Activated naive CD8-positive, alpha-beta T cell treated with anti-CD3 and anti-CD28 coated beads for 36 hours (primary cell): ENCODE measurements at regions not wholly inside any gene's neighbourhood (a gene's known extent, or its start where the extent isn't known, plus 50 kb on each side); places are given as distances from the start of the nearest gene placed in this dataset.
"Not testable (repeated sequence)": the region's sequence is repeated elsewhere in the genome, so short reads cannot be mapped to it uniquely, and the experiment has no call there.

Experiments
- DNase-seq: peaks from one replicate; pipeline ENCODE4 v3.0.0; 2021
- H3K27ac Mint-ChIP-seq: one replicate; pipeline ENCODE4 v1.8.0; 2022; ENCODE audit warnings: mild to moderate bottlenecking, moderate library complexity, mixed read lengths
- H3K27me3 Mint-ChIP-seq: one replicate; pipeline ENCODE4 v1.8.0; 2022; ENCODE audit warnings: mild to moderate bottlenecking, mixed read lengths
- H3K36me3 Mint-ChIP-seq: one replicate; pipeline ENCODE4 v1.8.0; 2021; ENCODE audit warnings: mild to moderate bottlenecking, mixed read lengths
- H3K4me1 Mint-ChIP-seq: one replicate; pipeline ENCODE4 v1.8.0; 2021; ENCODE audit warnings: mixed read lengths
- H3K4me3 Mint-ChIP-seq: one replicate; pipeline ENCODE4 v1.8.0; 2022; ENCODE audit warnings: mild to moderate bottlenecking, moderate library complexity, mixed read lengths
- H3K9me3 Mint-ChIP-seq: one replicate; pipeline ENCODE4 v1.8.0; 2022; ENCODE audit warnings: mixed read lengths

- H3K27me3 Mint-ChIP-seq, result peaks cover 16% of the 10 kb centered on the region
- not testable (repeated sequence) for H3K9me3 Mint-ChIP-seq, H3K4me1 Mint-ChIP-seq, DNase-seq, H3K4me3 Mint-ChIP-seq, H3K36me3 Mint-ChIP-seq, H3K27ac Mint-ChIP-seq
These were observed 395.4 kb downstream of the ZNF33B start for GRCh38 chr10:42243002-42243401.

- H3K27ac Mint-ChIP-seq, result no peak overlapping the region
- DNase-seq, result no peak
- H3K4me3 Mint-ChIP-seq, result no peak overlapping the region
- H3K9me3 Mint-ChIP-seq, result peaks cover 5% of the 10 kb centered on the region
- peaks cover 16% of the 10 kb centered on the region for H3K27me3 Mint-ChIP-seq
- H3K4me1 Mint-ChIP-seq, result no peaks in the 10 kb centered on the region
- peaks cover 2% of the 10 kb centered on the region for H3K36me3 Mint-ChIP-seq
These were observed 396.1 kb downstream of the ZNF33B start for GRCh38 chr10:42242135-42242805.

GRCh38 chr10:42236401-42236800 is 402.0 kb downstream of the ZNF33B start:
- DNase-seq, H3K27ac Mint-ChIP-seq, H3K36me3 Mint-ChIP-seq, H3K9me3 Mint-ChIP-seq, H3K4me3 Mint-ChIP-seq, H3K27me3 Mint-ChIP-seq, H3K4me1 Mint-ChIP-seq: not testable (repeated sequence)

- not testable (repeated sequence) for H3K27ac Mint-ChIP-seq, H3K36me3 Mint-ChIP-seq, H3K4me1 Mint-ChIP-seq, H3K4me3 Mint-ChIP-seq, H3K9me3 Mint-ChIP-seq, H3K27me3 Mint-ChIP-seq, DNase-seq
These were observed 402.6 kb downstream of the ZNF33B start for GRCh38 chr10:42235736-42236135.

- not testable (repeated sequence) for H3K9me3 Mint-ChIP-seq, DNase-seq, H3K4me3 Mint-ChIP-seq, H3K4me1 Mint-ChIP-seq, H3K27me3 Mint-ChIP-seq, H3K27ac Mint-ChIP-seq, H3K36me3 Mint-ChIP-seq
These were observed 403.1 kb downstream of the ZNF33B start for GRCh38 chr10:42235241-42235640.

GRCh38 chr10:42234506-42234905 is 403.9 kb downstream of the ZNF33B start:
- not testable (repeated sequence) for H3K4me3 Mint-ChIP-seq, H3K27ac Mint-ChIP-seq, H3K36me3 Mint-ChIP-seq, DNase-seq, H3K4me1 Mint-ChIP-seq, H3K27me3 Mint-ChIP-seq, H3K9me3 Mint-ChIP-seq

- not testable (repeated sequence) for H3K36me3 Mint-ChIP-seq, DNase-seq, H3K27ac Mint-ChIP-seq, H3K4me1 Mint-ChIP-seq, H3K27me3 Mint-ChIP-seq, H3K9me3 Mint-ChIP-seq, H3K4me3 Mint-ChIP-seq
These were observed 404.7 kb downstream of the ZNF33B start for GRCh38 chr10:42233461-42234206.

GRCh38 chr10:42232955-42233354 is 405.4 kb downstream of the ZNF33B start:
- H3K4me1 Mint-ChIP-seq, H3K27me3 Mint-ChIP-seq, H3K36me3 Mint-ChIP-seq, H3K4me3 Mint-ChIP-seq, H3K27ac Mint-ChIP-seq, DNase-seq: not testable (repeated sequence)
- peaks cover 13% of the 10 kb centered on the region for H3K9me3 Mint-ChIP-seq

- not testable (repeated sequence) for H3K4me1 Mint-ChIP-seq, H3K27me3 Mint-ChIP-seq, H3K27ac Mint-ChIP-seq
These were observed 407.6 kb downstream of the ZNF33B start for GRCh38 chr10:42230812-42231211.

GRCh38 chr10:42230115-42230514 is 408.3 kb downstream of the ZNF33B start:
- not testable (repeated sequence) for H3K36me3 Mint-ChIP-seq, H3K4me1 Mint-ChIP-seq, H3K27me3 Mint-ChIP-seq, H3K27ac Mint-ChIP-seq, DNase-seq, H3K4me3 Mint-ChIP-seq
- H3K9me3 Mint-ChIP-seq, result peaks cover 29% of the 10 kb centered on the region

More at GRCh38 chr10:42230812-42231211, 407.6 kb downstream of the ZNF33B start:
- H3K4me3 Mint-ChIP-seq, DNase-seq, H3K36me3 Mint-ChIP-seq: not testable (repeated sequence)
- H3K9me3 Mint-ChIP-seq, result peaks cover 29% of the 10 kb centered on the region

- H3K36me3 Mint-ChIP-seq, H3K4me3 Mint-ChIP-seq, H3K4me1 Mint-ChIP-seq, DNase-seq, H3K27ac Mint-ChIP-seq, H3K27me3 Mint-ChIP-seq: not testable (repeated sequence)
- H3K9me3 Mint-ChIP-seq, result peaks cover 29% of the 10 kb centered on the region
These were observed 410.5 kb downstream of the ZNF33B start for GRCh38 chr10:42227859-42228258.

- H3K36me3 Mint-ChIP-seq, H3K27ac Mint-ChIP-seq, H3K9me3 Mint-ChIP-seq, H3K4me1 Mint-ChIP-seq, H3K4me3 Mint-ChIP-seq, DNase-seq: not testable (repeated sequence)
- H3K27me3 Mint-ChIP-seq, result peaks cover 13% of the 10 kb centered on the region
These were observed 444.8 kb downstream of the ZNF33B start for GRCh38 chr10:42193588-42193987.

- H3K4me3 Mint-ChIP-seq, H3K27ac Mint-ChIP-seq, H3K36me3 Mint-ChIP-seq, DNase-seq, H3K4me1 Mint-ChIP-seq, H3K9me3 Mint-ChIP-seq: not testable (repeated sequence)
- H3K27me3 Mint-ChIP-seq, result peaks cover 13% of the 10 kb centered on the region
These were observed 445.9 kb downstream of the ZNF33B start for GRCh38 chr10:42192450-42192849.

- not testable (repeated sequence) for H3K4me3 Mint-ChIP-seq, H3K4me1 Mint-ChIP-seq, H3K36me3 Mint-ChIP-seq, H3K27me3 Mint-ChIP-seq, DNase-seq, H3K9me3 Mint-ChIP-seq, H3K27ac Mint-ChIP-seq
These were observed 450.7 kb downstream of the ZNF33B start for GRCh38 chr10:42187501-42188195.

GRCh38 chr10:42177793-42178689 is 460.3 kb downstream of the ZNF33B start:
- not testable (repeated sequence) for H3K4me1 Mint-ChIP-seq, DNase-seq, H3K9me3 Mint-ChIP-seq, H3K27ac Mint-ChIP-seq, H3K36me3 Mint-ChIP-seq
- Mint-ChIP-seq H3K27me3 (peaks cover 71% of the 10 kb centered on the region), H3K4me3 (peak overlapping the region; percentile 29)
